ENCODE measurements at regions not wholly inside any gene's neighbourhood (a gene's known extent, or its start where the extent isn't known, plus 50 kb on each side); places are given as distances from the start of the nearest gene placed in this dataset.

- DNase-seq (ENCODE audit: low spot score) = no peak
- in situ Hi-C loops (cut with MboI; ENCODE audit: low pct_unique_long_range_greater_than_20kb, low sequenced_read_pairs, unreplicated experiment) = no loop called here
- no peak for TF ChIP-seq CTCF (IDR thresholded peaks at IDR 0.05; ENCODE audit: extremely low read depth, insufficient read depth, missing control alignments)
Observed at GRCh38 chr11:116638463-116638862, 134.3 kb downstream of the BUD13 start.

GRCh38 chr11:116637766-116638165 is 135.0 kb downstream of the BUD13 start:
- TF ChIP-seq CTCF (IDR thresholded peaks at IDR 0.05; ENCODE audit: extremely low read depth, insufficient read depth, missing control alignments) = no peak
- DNase-seq (ENCODE audit: low spot score) = no peak
- in situ Hi-C loops (cut with MboI; ENCODE audit: low pct_unique_long_range_greater_than_20kb, low sequenced_read_pairs, unreplicated experiment) = no loop called here

- in situ Hi-C loops (cut with MboI; ENCODE audit: low pct_unique_long_range_greater_than_20kb, low sequenced_read_pairs, unreplicated experiment) = no loop called here
- no peak for DNase-seq (ENCODE audit: low spot score)
- no peak for TF ChIP-seq CTCF (IDR thresholded peaks at IDR 0.05; ENCODE audit: extremely low read depth, insufficient read depth, missing control alignments)
Observed at GRCh38 chr11:116636341-116636929, 136.4 kb downstream of the BUD13 start.

GRCh38 chr11:116631201-116631600 is 141.6 kb downstream of the BUD13 start:
- no peak for DNase-seq (ENCODE audit: low spot score)
- TF ChIP-seq CTCF (IDR thresholded peaks at IDR 0.05; ENCODE audit: extremely low read depth, insufficient read depth, missing control alignments) = no peak
- in situ Hi-C loops (cut with MboI; ENCODE audit: low pct_unique_long_range_greater_than_20kb, low sequenced_read_pairs, unreplicated experiment) = no loop called here

GRCh38 chr11:116618461-116618860 is 154.3 kb downstream of the BUD13 start:
- in situ Hi-C loops (cut with MboI; ENCODE audit: low pct_unique_long_range_greater_than_20kb, low sequenced_read_pairs, unreplicated experiment) = no loop called here
- DNase-seq (ENCODE audit: low spot score) = no peak
- TF ChIP-seq CTCF (IDR thresholded peaks at IDR 0.05; ENCODE audit: extremely low read depth, insufficient read depth, missing control alignments) = no peak

- in situ Hi-C loops (cut with MboI; ENCODE audit: low pct_unique_long_range_greater_than_20kb, low sequenced_read_pairs, unreplicated experiment) = no loop called here
- no peak for DNase-seq (ENCODE audit: low spot score)
- TF ChIP-seq CTCF (IDR thresholded peaks at IDR 0.05; ENCODE audit: extremely low read depth, insufficient read depth, missing control alignments) = no peak
Observed at GRCh38 chr11:116615211-116615865, 157.4 kb downstream of the BUD13 start.

All from GM13977 (cell line).